ENCODE measurements at regions not wholly inside any gene's neighbourhood (a gene's known extent, or its start where the extent isn't known, plus 50 kb on each side); places are given as distances from the start of the nearest gene placed in this dataset.

- TF ChIP-seq TFE3 (CRISPR knock-in tag; IDR thresholded peaks at IDR 0.05) (no peak), CTCF (CRISPR knock-in tag; IDR thresholded peaks at IDR 0.05) (no peak), ZNF446 (CRISPR knock-in tag; IDR thresholded peaks at IDR 0.05) (no peak), FOXA1 (IDR thresholded peaks at IDR 0.05) (no peak), FOXA1 (CRISPR knock-in tag; IDR thresholded peaks at IDR 0.05) (no peak), ZNF460 (CRISPR knock-in tag; IDR thresholded peaks at IDR 0.05; ENCODE audit: borderline replicate concordance) (no peak), POLR2A (IDR thresholded peaks at IDR 0.05; ENCODE audit: insufficient read depth in 1 of 2, low read depth in 2 of 2, low read length in 2 of 2) (no peak), STAT6 (CRISPR knock-in tag; IDR thresholded peaks at IDR 0.05; ENCODE audit: borderline replicate concordance) (no peak), RFX5 (IDR thresholded peaks at IDR 0.05; ENCODE audit: low read depth, low read length) (no peak), SYNCRIP (IDR thresholded peaks at IDR 0.05; ENCODE audit: insufficient read depth, low read depth, low read length) (no peak), NR2F2 (IDR thresholded peaks at IDR 0.05; ENCODE audit: borderline replicate concordance, low read depth) (no peak), RFXAP (CRISPR knock-in tag; IDR thresholded peaks at IDR 0.05; ENCODE audit: borderline replicate concordance) (no peak)
These were observed 586.3 kb upstream of the RAG2 start for GRCh38 chr11:37184326-37184725.

All from HepG2 (cell line).